Smooth muscle cell (in vitro differentiated cells): ENCODE measurements at regions not wholly inside any gene's neighbourhood (a gene's known extent, or its start where the extent isn't known, plus 50 kb on each side); places are given as distances from the start of the nearest gene placed in this dataset.

Experiments used
- DNase-seq: peaks from one replicate; lab custom pipeline; 2025; ENCODE audit not compliant: unreplicated experiment; lab: John Stamatoyannopoulos, UW
- H2AFZ ChIP-seq: fragments of 200-600 bp; sonication (generic); 2 replicates; pipeline ENCODE4 v1.6.0; 2016; ENCODE audit warnings: antibody characterized with exemption, low read depth, mild to moderate bottlenecking
- H3F3A ChIP-seq: fragments of 200-600 bp; sonication (generic); 2 replicates; pipeline ENCODE4 v1.6.0; 2017; ENCODE audit warnings: antibody characterized with exemption, low read depth
- H3K27ac ChIP-seq: fragments of 200-600 bp; sonication (generic); 2 replicates; pipeline ENCODE4 v1.5.1; 2016; ENCODE audit warnings: low read depth, mild to moderate bottlenecking
- H3K27me3 ChIP-seq: fragments of 200-600 bp; sonication (generic); 2 replicates; pipeline ENCODE4 v1.6.1; 2016; ENCODE audit warnings: low read depth, mild to moderate bottlenecking
- H3K36me3 ChIP-seq: fragments of 200-600 bp; sonication (generic); 2 replicates; pipeline ENCODE4 v1.5.1; 2016; ENCODE audit warnings: low read depth
- H3K4me1 ChIP-seq: fragments of 200-600 bp; sonication (generic); 2 replicates; pipeline ENCODE4 v1.5.1; 2016; ENCODE audit warnings: low read depth
- H3K4me2 ChIP-seq: fragments of 200-600 bp; sonication (generic); 2 replicates; pipeline ENCODE4 v1.6.0; 2016; ENCODE audit warnings: mild to moderate bottlenecking
- H3K4me3 ChIP-seq: fragments of 200-600 bp; sonication (generic); 2 replicates; pipeline ENCODE4 v1.5.1; 2016; ENCODE audit warnings: mild to moderate bottlenecking
- H3K79me2 ChIP-seq: fragments of 200-600 bp; sonication (generic); 2 replicates; pipeline ENCODE4 v1.6.0; 2016; ENCODE audit warnings: low read depth, mild to moderate bottlenecking
- H3K9ac ChIP-seq: fragments of 200-600 bp; sonication (generic); 2 replicates; pipeline ENCODE4 v1.6.0; 2016; ENCODE audit warnings: low read depth
- H3K9me3 ChIP-seq: fragments of 200-600 bp; sonication (generic); replicated peaks from 2 replicates; pipeline ENCODE4 v1.5.1; 2016; ENCODE audit warnings: low read depth
- H4K20me1 ChIP-seq: fragments of 200-600 bp; sonication (generic); 2 replicates; pipeline ENCODE4 v1.6.0; 2016; ENCODE audit warnings: low read depth
- CTCF ChIP-seq: fragments of 200-600 bp; sonication (generic); IDR thresholded peaks from 2 replicates; pipeline ENCODE4 v1.5.1; 2017; ENCODE audit warnings: borderline replicate concordance, mild to moderate bottlenecking, antibody characterized with exemption; ENCODE audit not compliant: insufficient read depth, poor library complexity, severe bottlenecking
- whole genome bisulfite sequencing: methylation state at CpG from one replicate; pipeline ENCODE4 v1.1.7; 2016; ENCODE audit warnings: low lambda C conversion rate; 5-methylcytosine and 5-hydroxymethylcytosine counted together

- H3K79me2 ChIP-seq = no peaks in the 10 kb centered on the region
- WGBS = 78% methylated on average over 3 of the region's 3 CpGs
These were observed 1621.2 kb downstream of the MAT2B start for GRCh38 chr5:165126598-165126997.

GRCh38 chr5:165127941-165128340, 1622.5 kb downstream of the MAT2B start:
- H3K4me2 ChIP-seq = no peak overlapping the region
- no peaks in the 10 kb centered on the region for H3K9me3 ChIP-seq
- H3F3A ChIP-seq = no peaks in the 10 kb centered on the region
- TF ChIP-seq CTCF = no peak
- H3K27me3 ChIP-seq = no peaks in the 10 kb centered on the region
- H2AFZ ChIP-seq = no peak overlapping the region
- no peaks in the 10 kb centered on the region for H4K20me1 ChIP-seq
- no peak overlapping the region for H3K27ac ChIP-seq
- no peaks in the 10 kb centered on the region for H3K36me3 ChIP-seq
- no peak overlapping the region for H3K4me3 ChIP-seq
- DNase-seq = no peak
- no peak overlapping the region for H3K9ac ChIP-seq
- no peaks in the 10 kb centered on the region for H3K4me1 ChIP-seq
- H3K79me2 ChIP-seq = no peaks in the 10 kb centered on the region
- WGBS = 90% methylated on average over 2 of the region's 2 CpGs

More at GRCh38 chr5:165126598-165126997, 1621.2 kb downstream of the MAT2B start:
- no peak overlapping the region for H2AFZ ChIP-seq
- no peaks in the 10 kb centered on the region for H3K9me3 ChIP-seq
- H3K36me3 ChIP-seq = no peaks in the 10 kb centered on the region
- no peak overlapping the region for H3K4me3 ChIP-seq
- H3K4me1 ChIP-seq = no peaks in the 10 kb centered on the region
- no peaks in the 10 kb centered on the region for H3K27me3 ChIP-seq
- no peak overlapping the region for H3K4me2 ChIP-seq
- no peaks in the 10 kb centered on the region for H4K20me1 ChIP-seq
- no peak overlapping the region for H3K9ac ChIP-seq
- no peak for DNase-seq
- no peaks in the 10 kb centered on the region for H3F3A ChIP-seq
- no peak for TF ChIP-seq CTCF
- no peak overlapping the region for H3K27ac ChIP-seq

GRCh38 chr5:165130656-165131055, 1625.2 kb downstream of the MAT2B start:
- DNase-seq = no peak
- no peaks in the 10 kb centered on the region for H3K36me3 ChIP-seq
- 72% methylated on average over 4 of the region's 4 CpGs for WGBS
- no peak overlapping the region for H3K4me3 ChIP-seq
- no peaks in the 10 kb centered on the region for H3K9me3 ChIP-seq
- H3K9ac ChIP-seq = no peak overlapping the region
- H4K20me1 ChIP-seq = no peaks in the 10 kb centered on the region
- H3F3A ChIP-seq = no peaks in the 10 kb centered on the region
- no peak overlapping the region for H3K27ac ChIP-seq
- H3K4me2 ChIP-seq = no peak overlapping the region
- H3K4me1 ChIP-seq = no peaks in the 10 kb centered on the region
- no peak for TF ChIP-seq CTCF
- H3K79me2 ChIP-seq = no peaks in the 10 kb centered on the region
- H2AFZ ChIP-seq = no peak overlapping the region
- H3K27me3 ChIP-seq = no peaks in the 10 kb centered on the region

- H3K9me3 ChIP-seq = no peaks in the 10 kb centered on the region
- no peak overlapping the region for H3K4me2 ChIP-seq
- WGBS = 85% methylated on average over 6 of the region's 6 CpGs
- no peak for DNase-seq
- no peak overlapping the region for H3K27ac ChIP-seq
- no peaks in the 10 kb centered on the region for H4K20me1 ChIP-seq
- H3K9ac ChIP-seq = no peak overlapping the region
- no peak overlapping the region for H3K4me3 ChIP-seq
- TF ChIP-seq CTCF = no peak
- no peaks in the 10 kb centered on the region for H3K79me2 ChIP-seq
- no peaks in the 10 kb centered on the region for H3F3A ChIP-seq
- H3K36me3 ChIP-seq = no peaks in the 10 kb centered on the region
- peaks cover 17% of the 10 kb centered on the region for H3K4me1 ChIP-seq
- no peaks in the 10 kb centered on the region for H3K27me3 ChIP-seq
- no peak overlapping the region for H2AFZ ChIP-seq
These were observed 1628.7 kb downstream of the MAT2B start for GRCh38 chr5:165134155-165134554.
